ENCODE measurements at regions not wholly inside any gene's neighbourhood (a gene's known extent, or its start where the extent isn't known, plus 50 kb on each side); places are given as distances from the start of the nearest gene placed in this dataset.
"Not testable (repeated sequence)": the region's sequence is repeated elsewhere in the genome, so short reads cannot be mapped to it uniquely, and the experiment has no call there.

GRCh38 chr12:131287938-131288764 is 334.4 kb downstream of the ADGRD1 start:
- DNase-seq (ENCODE audit: insufficient read length) (no peak), FAIRE-seq (no peak)

GRCh38 chr12:131288765-131289695 is 335.3 kb downstream of the ADGRD1 start:
- FAIRE-seq; DNase-seq (ENCODE audit: insufficient read length): not testable (repeated sequence)

More at GRCh38 chr12:131287938-131288764, 334.4 kb downstream of the ADGRD1 start:
- no peak for TF ChIP-seq POLR2A (IDR thresholded peaks at IDR 0.05; ENCODE audit: low read depth, low read length)
- TF ChIP-seq POLR2AphosphoS5 (IDR thresholded peaks at IDR 0.05; ENCODE audit: low read depth, low read length), result no peak
- TF ChIP-seq TAF1 (IDR thresholded peaks at IDR 0.05; ENCODE audit: borderline replicate concordance, low read depth, low read length), result no peak

GRCh38 chr12:131289807-131290206 is 336.1 kb downstream of the ADGRD1 start:
- not testable (repeated sequence) for FAIRE-seq; DNase-seq (ENCODE audit: insufficient read length)

GRCh38 chr12:131290255-131290959 is 336.7 kb downstream of the ADGRD1 start:
- TF ChIP-seq POLR2AphosphoS5 (IDR thresholded peaks at IDR 0.05; ENCODE audit: low read depth, low read length) (no peak), POLR2A (IDR thresholded peaks at IDR 0.05; ENCODE audit: low read depth, low read length) (no peak), TAF1 (IDR thresholded peaks at IDR 0.05; ENCODE audit: borderline replicate concordance, low read depth, low read length) (no peak)
- DNase-seq (ENCODE audit: insufficient read length), result no peak
- no peak for FAIRE-seq

GRCh38 chr12:131293071-131294015 is 339.6 kb downstream of the ADGRD1 start:
- not testable (repeated sequence) for DNase-seq (ENCODE audit: insufficient read length); FAIRE-seq

GRCh38 chr12:131294716-131295115 is 341.0 kb downstream of the ADGRD1 start:
- FAIRE-seq, result not testable (repeated sequence)

GRCh38 chr12:131295117-131295516 is 341.4 kb downstream of the ADGRD1 start:
- not testable (repeated sequence) for DNase-seq (ENCODE audit: insufficient read length); FAIRE-seq

More at GRCh38 chr12:131294716-131295115, 341.0 kb downstream of the ADGRD1 start:
- DNase-seq (ENCODE audit: insufficient read length), result not testable (repeated sequence)

GRCh38 chr12:131295559-131295958 is 341.9 kb downstream of the ADGRD1 start:
- not testable (repeated sequence) for FAIRE-seq

GRCh38 chr12:131296136-131296535 is 342.4 kb downstream of the ADGRD1 start:
- not testable (repeated sequence) for FAIRE-seq; DNase-seq (ENCODE audit: insufficient read length)

More at GRCh38 chr12:131295559-131295958, 341.9 kb downstream of the ADGRD1 start:
- not testable (repeated sequence) for DNase-seq (ENCODE audit: insufficient read length)

GRCh38 chr12:131296651-131297050 is 342.9 kb downstream of the ADGRD1 start:
- not testable (repeated sequence) for FAIRE-seq; DNase-seq (ENCODE audit: insufficient read length)

GRCh38 chr12:131298526-131299369 is 345.0 kb downstream of the ADGRD1 start:
- FAIRE-seq; DNase-seq (ENCODE audit: insufficient read length): not testable (repeated sequence)

GRCh38 chr12:131299370-131299701 is 345.6 kb downstream of the ADGRD1 start:
- DNase-seq (ENCODE audit: insufficient read length), result not testable (repeated sequence)
- FAIRE-seq, result peak; percentile 48

GRCh38 chr12:131303576-131303975 is 349.9 kb downstream of the ADGRD1 start:
- not testable (repeated sequence) for DNase-seq (ENCODE audit: insufficient read length)
- peak; percentile 92 for FAIRE-seq

- not testable (repeated sequence) for FAIRE-seq; DNase-seq (ENCODE audit: insufficient read length)
These were observed 350.9 kb downstream of the ADGRD1 start for GRCh38 chr12:131304642-131305041.

All from GM12892 (cell line).